ENCODE measurements at regions not wholly inside any gene's neighbourhood (a gene's known extent, or its start where the extent isn't known, plus 50 kb on each side); places are given as distances from the start of the nearest gene placed in this dataset.

GRCh38 chr2:15825276-15825980 lies 114.9 kb upstream of the MYCN start:
- H3K9ac ChIP-seq (ENCODE audit: low read length) = no peak overlapping the region
- H2AFZ ChIP-seq (ENCODE audit: low read depth, low read length) = no peak overlapping the region
- no peak overlapping the region for H3K27ac ChIP-seq (ENCODE audit: low read length)
- no peak for TF ChIP-seq CTCF (IDR thresholded peaks at IDR 0.05; ENCODE audit: low read depth, low read length)
- no peak for TF ChIP-seq EZH2phosphoT487 (IDR thresholded peaks at IDR 0.05; ENCODE audit: low read depth)
- no peaks in the 10 kb centered on the region for H3K9me3 ChIP-seq (ENCODE audit: insufficient read depth, low read length)
- H4K20me1 ChIP-seq (ENCODE audit: insufficient read depth, low read length) = no peaks in the 10 kb centered on the region
- no peaks in the 10 kb centered on the region for H3K4me1 ChIP-seq (ENCODE audit: low read length)
- no peaks in the 10 kb centered on the region for H3K36me3 ChIP-seq (replicated peaks; ENCODE audit: low read depth, low read length)
- H3K79me2 ChIP-seq (ENCODE audit: low read length) = no peaks in the 10 kb centered on the region
- H3K27me3 ChIP-seq (ENCODE audit: low read depth, low read length) = 0 out of 2 replicates have a peak, but pooled peaks cover 6% of the 10 kb centered on the region
- H3K4me3 ChIP-seq (ENCODE audit: low read length) = no peak overlapping the region
- H3K4me2 ChIP-seq (ENCODE audit: low read length) = no peak overlapping the region

GRCh38 chr2:15826273-15826717 lies 114.1 kb upstream of the MYCN start:
- Histone ChIP-seq H3K4me3 (ENCODE audit: low read length) (no peak overlapping the region), H3K4me2 (ENCODE audit: low read length) (no peak overlapping the region), H3K9me3 (ENCODE audit: insufficient read depth, low read length) (no peaks in the 10 kb centered on the region), H4K20me1 (ENCODE audit: insufficient read depth, low read length) (no peaks in the 10 kb centered on the region), H2AFZ (ENCODE audit: low read depth, low read length) (no peak overlapping the region), H3K79me2 (ENCODE audit: low read length) (no peaks in the 10 kb centered on the region), H3K9ac (ENCODE audit: low read length) (no peak overlapping the region), H3K36me3 (replicated peaks; ENCODE audit: low read depth, low read length) (no peaks in the 10 kb centered on the region), H3K27me3 (ENCODE audit: low read depth, low read length) (0 out of 2 replicates have a peak, but pooled peaks cover 6% of the 10 kb centered on the region), H3K4me1 (ENCODE audit: low read length) (no peaks in the 10 kb centered on the region), H3K27ac (ENCODE audit: low read length) (no peak overlapping the region)
- TF ChIP-seq CTCF (IDR thresholded peaks at IDR 0.05; ENCODE audit: low read depth, low read length) (no peak), EZH2phosphoT487 (IDR thresholded peaks at IDR 0.05; ENCODE audit: low read depth) (no peak)

- H4K20me1 ChIP-seq (ENCODE audit: insufficient read depth, low read length) = no peaks in the 10 kb centered on the region
- H3K4me3 ChIP-seq (ENCODE audit: low read length) = no peak overlapping the region
- no peak overlapping the region for H2AFZ ChIP-seq (ENCODE audit: low read depth, low read length)
- 0 out of 2 replicates have a peak, but pooled peaks cover 6% of the 10 kb centered on the region for H3K27me3 ChIP-seq (ENCODE audit: low read depth, low read length)
- H3K79me2 ChIP-seq (ENCODE audit: low read length) = no peaks in the 10 kb centered on the region
- H3K9ac ChIP-seq (ENCODE audit: low read length) = no peak overlapping the region
- H3K4me1 ChIP-seq (ENCODE audit: low read length) = no peaks in the 10 kb centered on the region
- TF ChIP-seq EZH2phosphoT487 (IDR thresholded peaks at IDR 0.05; ENCODE audit: low read depth) = no peak
- no peak for TF ChIP-seq CTCF (IDR thresholded peaks at IDR 0.05; ENCODE audit: low read depth, low read length)
- no peaks in the 10 kb centered on the region for H3K9me3 ChIP-seq (ENCODE audit: insufficient read depth, low read length)
- no peaks in the 10 kb centered on the region for H3K36me3 ChIP-seq (replicated peaks; ENCODE audit: low read depth, low read length)
- no peak overlapping the region for H3K4me2 ChIP-seq (ENCODE audit: low read length)
- no peak overlapping the region for H3K27ac ChIP-seq (ENCODE audit: low read length)
These were observed 113.3 kb upstream of the MYCN start for GRCh38 chr2:15827001-15827400.

- no peak overlapping the region for H2AFZ ChIP-seq (ENCODE audit: low read depth, low read length)
- H3K9ac ChIP-seq (ENCODE audit: low read length) = no peak overlapping the region
- H3K79me2 ChIP-seq (ENCODE audit: low read length) = no peaks in the 10 kb centered on the region
- H3K4me3 ChIP-seq (ENCODE audit: low read length) = no peak overlapping the region
- no peaks in the 10 kb centered on the region for H3K36me3 ChIP-seq (replicated peaks; ENCODE audit: low read depth, low read length)
- H3K9me3 ChIP-seq (ENCODE audit: insufficient read depth, low read length) = no peaks in the 10 kb centered on the region
- H3K27me3 ChIP-seq (ENCODE audit: low read depth, low read length) = 0 out of 2 replicates have a peak, but pooled peaks cover 6% of the 10 kb centered on the region
- H4K20me1 ChIP-seq (ENCODE audit: insufficient read depth, low read length) = no peaks in the 10 kb centered on the region
- TF ChIP-seq CTCF (IDR thresholded peaks at IDR 0.05; ENCODE audit: low read depth, low read length) = no peak
- no peak for TF ChIP-seq EZH2phosphoT487 (IDR thresholded peaks at IDR 0.05; ENCODE audit: low read depth)
- H3K27ac ChIP-seq (ENCODE audit: low read length) = no peak overlapping the region
- H3K4me2 ChIP-seq (ENCODE audit: low read length) = no peak overlapping the region
- H3K4me1 ChIP-seq (ENCODE audit: low read length) = no peaks in the 10 kb centered on the region
These were observed 111.8 kb upstream of the MYCN start for GRCh38 chr2:15828576-15828975.

Data from OCI-LY3 (cell line).